Liver (tissue), 8 donors: ENCODE measurements at regions not wholly inside any gene's neighbourhood (a gene's known extent, or its start where the extent isn't known, plus 50 kb on each side); places are given as distances from the start of the nearest gene placed in this dataset.
A peak's percentile ranks its signal among the peaks of the same experiment; 100 is the strongest.

Experiments
- DNase-seq: peaks from one replicate; pipeline ENCODE4 v3.0.0-alpha.2; 2017; ENCODE audit warnings: low spot score
- H3K27ac ChIP-seq, 2 donors: one replicate each; pipeline ENCODE4 v1.7.0; 2013; ENCODE audit warnings: inconsistent platforms in 2 of 2, low read length in 2 of 2, control low read depth in 1 of 2, low read depth in 1 of 2, mild to moderate bottlenecking in 1 of 2
- H3K27me3 ChIP-seq, 4 donors: one replicate each; pipeline versions ENCODE4 v1.6.1 to v1.7.0; 2013; ENCODE audit warnings: low read length in 3 of 4, inconsistent platforms in 1 of 4, mild to moderate bottlenecking in 1 of 4, moderate library complexity in 1 of 4; ENCODE audit not compliant: control insufficient read depth in 4 of 4, insufficient read depth in 4 of 4
- H3K36me3 ChIP-seq, 4 donors: one replicate each; pipeline versions ENCODE4 v1.6.1 to v1.7.0; 2013; ENCODE audit warnings: low read length in 3 of 4, mild to moderate bottlenecking in 3 of 4, low read depth in 1 of 4, moderate library complexity in 1 of 4; ENCODE audit not compliant: control insufficient read depth in 4 of 4, insufficient read depth in 3 of 4
- H3K4me1 ChIP-seq, 4 donors: one replicate each; pipeline versions ENCODE4 v1.6.1 to v1.7.0; 2013; ENCODE audit warnings: low read length in 3 of 4, mild to moderate bottlenecking in 3 of 4, moderate library complexity in 1 of 4; ENCODE audit not compliant: control insufficient read depth in 4 of 4, insufficient read depth in 4 of 4
- H3K4me3 ChIP-seq, 3 donors: one replicate each; pipeline versions ENCODE4 v1.6.1 to v1.7.0; 2013; ENCODE audit warnings: low read length in 3 of 3, control low read depth in 1 of 3, low read depth in 1 of 3, mild to moderate bottlenecking in 1 of 3
- H3K9ac ChIP-seq, 2 donors: one replicate each; pipeline ENCODE4 v1.7.0; 2013; ENCODE audit warnings: low read length in 2 of 2, mild to moderate bottlenecking in 2 of 2, moderate library complexity in 2 of 2, control low read depth in 1 of 2, low read depth in 1 of 2
- H3K9me3 ChIP-seq, 4 donors: one replicate each; pipeline versions ENCODE4 v1.6.1 to v1.7.0; 2013; ENCODE audit warnings: low read length in 3 of 4; ENCODE audit not compliant: control insufficient read depth in 4 of 4
- EGR1 ChIP-seq, 2 donors: IDR thresholded peaks; 2 replicates each; pipeline ENCODE4 v1.6.1; 2016 to 2018; ENCODE audit warnings: antibody characterized with exemption in 2 of 2, low read depth in 2 of 2
- FOXA1 ChIP-seq: IDR thresholded peaks from 2 replicates; pipeline ENCODE4 v1.6.1; 2016; ENCODE audit warnings: antibody characterized with exemption
- FOXA2 ChIP-seq: IDR thresholded peaks from 2 replicates; pipeline ENCODE4 v1.6.1; 2016; ENCODE audit warnings: antibody characterized with exemption
- GABPA ChIP-seq, 2 donors: IDR thresholded peaks in 1 of 2; conservative IDR thresholded peaks in 1 of 2; 2 replicates each; pipeline ENCODE4 v1.6.1; 2016; ENCODE audit warnings: antibody characterized with exemption in 2 of 2, mild to moderate bottlenecking in 1 of 2, moderate library complexity in 1 of 2
- JUND ChIP-seq, 2 donors: IDR thresholded peaks; 2 replicates each; pipeline ENCODE4 v1.6.1; 2016; ENCODE audit warnings: antibody characterized with exemption in 2 of 2
- RAD21 ChIP-seq, 2 donors: IDR thresholded peaks; 2 replicates each; pipeline ENCODE4 v1.6.1; 2016; ENCODE audit warnings: antibody characterized with exemption in 2 of 2, mild to moderate bottlenecking in 2 of 2
- SP1 ChIP-seq: IDR thresholded peaks from 2 replicates; pipeline ENCODE4 v1.6.1; 2018; ENCODE audit warnings: antibody characterized with exemption, mild to moderate bottlenecking
- TAF1 ChIP-seq: conservative IDR thresholded peaks from 2 replicates; pipeline ENCODE4 v1.6.1; 2016; ENCODE audit warnings: antibody characterized with exemption, mild to moderate bottlenecking
- YY1 ChIP-seq: IDR thresholded peaks from 2 replicates; pipeline ENCODE4 v1.6.1; 2016; ENCODE audit warnings: antibody characterized with exemption, mild to moderate bottlenecking
- WGBS: extraction: QIAGEN DNeasy Blood & Tissue Kit; methylation state at CpG from one replicate; pipeline ENCODE4 v1.1.7; 2013; 5-methylcytosine and 5-hydroxymethylcytosine counted together
- TF ChIP-seq, protein P1 (sequence below): IDR thresholded peaks from 2 replicates; pipeline ENCODE4 v1.6.1; 2016; ENCODE audit warnings: antibody characterized with exemption
- TF ChIP-seq, protein P2 (sequence below): IDR thresholded peaks from 2 replicates; pipeline ENCODE4 v1.6.1; 2016; ENCODE audit warnings: antibody characterized with exemption, mild to moderate bottlenecking
- TF ChIP-seq, protein P3 (sequence below): fragments of 150-350 bp; IDR thresholded peaks from 2 replicates; pipeline ENCODE4 v1.5.1; 2017; ENCODE audit warnings: improper control_type of control experiment, low read depth, low read length; ENCODE audit not compliant: missing input control
- donor health status: healthy.
- donor health status: healthy.
- donor health status: healthy.
- donor health status: healthy.
- donor health status: healthy.

DNA sequence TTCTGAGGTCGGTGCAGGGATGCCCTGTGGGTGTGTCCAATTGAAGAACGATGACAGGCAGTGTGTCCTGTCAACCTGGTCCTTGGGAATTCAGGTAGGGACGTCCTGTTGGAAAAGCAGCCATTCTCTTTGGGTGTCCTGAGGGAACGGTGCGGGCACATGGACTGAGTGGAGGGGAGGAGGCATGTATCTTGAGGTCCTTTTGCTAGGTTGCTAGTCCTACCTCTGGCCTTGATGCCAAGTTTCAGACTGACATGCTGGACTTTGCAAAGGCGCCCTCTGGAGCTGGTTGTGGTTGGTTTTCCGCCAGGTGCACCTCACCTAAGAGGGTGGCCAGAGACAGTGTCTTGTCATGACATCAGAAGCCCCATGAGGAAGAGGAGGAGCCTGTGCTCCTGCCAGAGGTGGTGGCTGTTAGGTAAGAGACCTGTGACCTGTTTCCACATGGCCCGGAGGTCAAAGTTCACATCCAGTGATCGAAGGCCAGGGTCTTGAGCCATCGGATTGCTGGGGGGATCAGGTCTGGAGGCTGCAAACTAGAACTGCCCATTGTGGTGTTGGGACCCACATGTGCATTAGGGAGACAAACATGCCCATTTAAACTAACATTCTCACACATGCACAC lies 106.3 kb downstream of the SNRPN start:
- no peak for DNase-seq
- Histone ChIP-seq H3K27ac (no peak overlapping the region), H3K36me3 (peaks cover 13 to 99% (median 88%) of the 10 kb centered on the region in 4 donors)

DNA sequence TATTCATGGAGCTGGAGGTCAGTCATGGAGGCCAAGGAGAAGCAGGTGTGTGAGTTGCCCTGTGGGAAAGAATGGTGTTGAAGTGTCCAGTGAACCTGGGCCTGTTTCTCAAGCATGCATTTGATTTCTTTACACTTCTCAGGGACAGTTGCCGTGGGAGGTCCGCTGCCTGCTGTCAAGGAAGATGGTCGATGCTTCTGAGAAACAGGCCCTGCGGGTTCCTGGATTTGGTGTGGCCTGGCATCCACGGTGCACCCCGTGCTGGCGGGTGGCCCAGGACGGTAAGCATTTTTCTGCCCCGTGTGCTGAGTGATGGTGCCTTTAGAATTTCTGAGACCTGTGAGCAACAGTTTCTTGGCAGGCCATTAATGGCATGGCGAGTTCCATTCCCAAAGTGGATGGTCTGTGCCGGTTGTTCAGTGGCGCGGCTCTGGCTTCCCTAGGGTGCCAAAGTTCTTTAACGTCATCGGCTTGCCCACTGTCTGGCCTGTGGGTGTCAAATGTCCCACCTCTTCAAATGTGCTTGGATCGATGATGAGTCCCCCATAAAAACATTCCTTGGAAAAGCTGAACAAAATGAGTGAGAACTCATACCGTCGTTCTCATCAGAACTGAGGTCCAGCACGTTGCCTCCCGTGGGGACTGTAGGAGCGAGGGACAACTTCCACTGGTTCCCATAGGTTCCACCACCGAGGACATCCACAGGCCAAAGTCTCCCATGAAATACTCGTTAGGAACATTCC lies 107.2 kb downstream of the SNRPN start:
- H3K27ac ChIP-seq, result no peak overlapping the region
- peaks cover 10 to 100% (median 91%) of the 10 kb centered on the region in 4 donors for H3K36me3 ChIP-seq
- peak overlapping the region in 2 of 3 donors; percentile 62 to 69 for H3K4me3 ChIP-seq
- TF ChIP-seq EGR1 (IDR thresholded peaks at IDR 0.05; ENCODE audit: low read depth in 2 of 2) (no peak), TAF1 (no peak), FOXA2 (no peak), GABPA (IDR thresholded peaks at IDR 0.05 in 1 of 2, conservative IDR thresholded peaks at IDR 0.05 in 1 of 2) (no peak), FOXA1 (no peak), RAD21 (IDR thresholded peaks at IDR 0.05) (no peak), SP1 (no peak)
- TF ChIP-seq, protein P1, sequence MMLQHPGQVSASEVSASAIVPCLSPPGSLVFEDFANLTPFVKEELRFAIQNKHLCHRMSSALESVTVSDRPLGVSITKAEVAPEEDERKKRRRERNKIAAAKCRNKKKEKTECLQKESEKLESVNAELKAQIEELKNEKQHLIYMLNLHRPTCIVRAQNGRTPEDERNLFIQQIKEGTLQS, result no peak
- TF ChIP-seq, protein P2, sequence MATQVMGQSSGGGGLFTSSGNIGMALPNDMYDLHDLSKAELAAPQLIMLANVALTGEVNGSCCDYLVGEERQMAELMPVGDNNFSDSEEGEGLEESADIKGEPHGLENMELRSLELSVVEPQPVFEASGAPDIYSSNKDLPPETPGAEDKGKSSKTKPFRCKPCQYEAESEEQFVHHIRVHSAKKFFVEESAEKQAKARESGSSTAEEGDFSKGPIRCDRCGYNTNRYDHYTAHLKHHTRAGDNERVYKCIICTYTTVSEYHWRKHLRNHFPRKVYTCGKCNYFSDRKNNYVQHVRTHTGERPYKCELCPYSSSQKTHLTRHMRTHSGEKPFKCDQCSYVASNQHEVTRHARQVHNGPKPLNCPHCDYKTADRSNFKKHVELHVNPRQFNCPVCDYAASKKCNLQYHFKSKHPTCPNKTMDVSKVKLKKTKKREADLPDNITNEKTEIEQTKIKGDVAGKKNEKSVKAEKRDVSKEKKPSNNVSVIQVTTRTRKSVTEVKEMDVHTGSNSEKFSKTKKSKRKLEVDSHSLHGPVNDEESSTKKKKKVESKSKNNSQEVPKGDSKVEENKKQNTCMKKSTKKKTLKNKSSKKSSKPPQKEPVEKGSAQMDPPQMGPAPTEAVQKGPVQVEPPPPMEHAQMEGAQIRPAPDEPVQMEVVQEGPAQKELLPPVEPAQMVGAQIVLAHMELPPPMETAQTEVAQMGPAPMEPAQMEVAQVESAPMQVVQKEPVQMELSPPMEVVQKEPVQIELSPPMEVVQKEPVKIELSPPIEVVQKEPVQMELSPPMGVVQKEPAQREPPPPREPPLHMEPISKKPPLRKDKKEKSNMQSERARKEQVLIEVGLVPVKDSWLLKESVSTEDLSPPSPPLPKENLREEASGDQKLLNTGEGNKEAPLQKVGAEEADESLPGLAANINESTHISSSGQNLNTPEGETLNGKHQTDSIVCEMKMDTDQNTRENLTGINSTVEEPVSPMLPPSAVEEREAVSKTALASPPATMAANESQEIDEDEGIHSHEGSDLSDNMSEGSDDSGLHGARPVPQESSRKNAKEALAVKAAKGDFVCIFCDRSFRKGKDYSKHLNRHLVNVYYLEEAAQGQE, result no peak
- TF ChIP-seq, protein P3, sequence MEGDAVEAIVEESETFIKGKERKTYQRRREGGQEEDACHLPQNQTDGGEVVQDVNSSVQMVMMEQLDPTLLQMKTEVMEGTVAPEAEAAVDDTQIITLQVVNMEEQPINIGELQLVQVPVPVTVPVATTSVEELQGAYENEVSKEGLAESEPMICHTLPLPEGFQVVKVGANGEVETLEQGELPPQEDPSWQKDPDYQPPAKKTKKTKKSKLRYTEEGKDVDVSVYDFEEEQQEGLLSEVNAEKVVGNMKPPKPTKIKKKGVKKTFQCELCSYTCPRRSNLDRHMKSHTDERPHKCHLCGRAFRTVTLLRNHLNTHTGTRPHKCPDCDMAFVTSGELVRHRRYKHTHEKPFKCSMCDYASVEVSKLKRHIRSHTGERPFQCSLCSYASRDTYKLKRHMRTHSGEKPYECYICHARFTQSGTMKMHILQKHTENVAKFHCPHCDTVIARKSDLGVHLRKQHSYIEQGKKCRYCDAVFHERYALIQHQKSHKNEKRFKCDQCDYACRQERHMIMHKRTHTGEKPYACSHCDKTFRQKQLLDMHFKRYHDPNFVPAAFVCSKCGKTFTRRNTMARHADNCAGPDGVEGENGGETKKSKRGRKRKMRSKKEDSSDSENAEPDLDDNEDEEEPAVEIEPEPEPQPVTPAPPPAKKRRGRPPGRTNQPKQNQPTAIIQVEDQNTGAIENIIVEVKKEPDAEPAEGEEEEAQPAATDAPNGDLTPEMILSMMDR, result no peak
- no peak overlapping the region for H3K9ac ChIP-seq
- 92% methylated on average over 23 of the region's 23 CpGs for WGBS
- no peaks in the 10 kb centered on the region for H3K4me1 ChIP-seq
- no peaks in the 10 kb centered on the region for H3K27me3 ChIP-seq
- peaks cover 81 to 100% (median 100%) of the 10 kb centered on the region in 4 donors for H3K9me3 ChIP-seq
- DNase-seq, result no peak

More for the DNA sequence above, 106.3 kb downstream of the SNRPN start:
- Histone ChIP-seq H3K4me3 (peak overlapping the region in 2 of 3 donors; percentile 45 to 69), H3K9ac (no peak overlapping the region), H3K4me1 (no peaks in the 10 kb centered on the region), H3K27me3 (no peaks in the 10 kb centered on the region), H3K9me3 (peaks cover 81 to 100% (median 99%) of the 10 kb centered on the region in 4 donors)
- TF ChIP-seq, protein P1, result no peak
- TF ChIP-seq YY1, result no peak
- TF ChIP-seq JUND (IDR thresholded peaks at IDR 0.05), result no peak
- 82% methylated on average over 10 of the region's 10 CpGs for WGBS
